Suprapubic skin (tissue), 4 donors: ENCODE measurements at regions not wholly inside any gene's neighbourhood (a gene's known extent, or its start where the extent isn't known, plus 50 kb on each side); places are given as distances from the start of the nearest gene placed in this dataset.

Experiments used
- DNase-seq, 2 donors: peaks; one replicate each; pipeline ENCODE4 v3.0.0-alpha.2; 2019; ENCODE audit warnings: low spot score in 2 of 2
- H3K27ac ChIP-seq: fragments of 200-600 bp; sonication (generic); one replicate; pipeline ENCODE4 v1.5.1; 2019
- H3K27me3 ChIP-seq: fragments of 200-600 bp; sonication (generic); one replicate; pipeline ENCODE4 v1.5.1; 2019
- H3K36me3 ChIP-seq: fragments of 200-600 bp; sonication (generic); one replicate; pipeline ENCODE4 v1.5.1; 2019
- H3K4me1 ChIP-seq: fragments of 200-600 bp; sonication (generic); one replicate; pipeline ENCODE4 v1.5.1; 2019
- H3K4me3 ChIP-seq: fragments of 200-600 bp; sonication (generic); one replicate; pipeline ENCODE4 v1.5.1; 2019; ENCODE audit warnings: mild to moderate bottlenecking
- H3K9me3 ChIP-seq: fragments of 200-600 bp; sonication (generic); one replicate; pipeline ENCODE4 v1.5.1; 2019
- EP300 ChIP-seq: sonication (generic); formaldehyde crosslinking; IDR thresholded peaks from one replicate; pipeline ENCODE4 v1.6.1; 2017; ENCODE audit warnings: antibody characterized with exemption
- POLR2A ChIP-seq, 2 donors: fragments of 450-650 bp; IDR thresholded peaks; one replicate each; pipeline ENCODE4 v1.6.1; 2017; ENCODE audit warnings: antibody characterized with exemption in 2 of 2, mild to moderate bottlenecking in 2 of 2, moderate library complexity in 2 of 2
- POLR2AphosphoS5 ChIP-seq, 3 donors: sonication (generic); formaldehyde crosslinking; IDR thresholded peaks; one replicate each; pipeline ENCODE4 v1.6.1; 2017; ENCODE audit warnings: antibody characterized with exemption in 3 of 3
- WGBS: methylation state at CpG from one replicate; pipeline ENCODE4 v1.1.5; 2018; 5-methylcytosine and 5-hydroxymethylcytosine counted together
- TF ChIP-seq, protein P1 (sequence below), 2 donors: fragments of 200-600 bp in 1 of 2; fragments of 450-650 bp in 1 of 2; sonication (generic) in 1 of 2; IDR thresholded peaks; one replicate each; pipeline ENCODE4 v1.5.1; 2016 to 2019; ENCODE audit warnings: antibody characterized with exemption in 2 of 2, mild to moderate bottlenecking in 1 of 2, moderate library complexity in 1 of 2

DNA sequence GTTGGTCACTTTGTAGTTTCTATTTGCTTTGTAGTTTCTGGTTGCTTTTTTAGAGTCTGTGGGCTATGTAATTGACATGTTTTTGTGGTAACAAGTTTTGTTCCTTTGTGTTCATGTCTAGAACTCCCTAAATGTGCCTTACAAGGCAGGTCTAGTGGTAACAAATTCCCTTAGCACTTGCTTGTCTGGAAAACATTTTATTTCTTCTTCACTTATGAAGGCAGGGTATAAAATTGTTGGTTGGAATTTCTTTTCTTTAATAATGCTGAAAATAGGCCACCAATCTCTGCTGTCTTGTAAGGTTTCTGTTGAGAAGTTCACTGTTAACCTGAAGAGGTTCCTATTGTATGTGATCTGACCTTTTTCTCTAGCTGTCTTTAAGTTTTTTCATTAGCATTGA, 383.6 kb downstream of the EPHA7 start:
- peaks cover 20% of the 10 kb centered on the region for H3K9me3 ChIP-seq
- H3K4me1 ChIP-seq: no peaks in the 10 kb centered on the region
- H3K36me3 ChIP-seq: no peaks in the 10 kb centered on the region
- H3K27me3 ChIP-seq: no peaks in the 10 kb centered on the region
- no peak overlapping the region for H3K4me3 ChIP-seq
- TF ChIP-seq POLR2A (IDR thresholded peaks at IDR 0.05) (no peak), EP300 (no peak), POLR2AphosphoS5 (IDR thresholded peaks at IDR 0.05) (no peak)
- TF ChIP-seq, protein P1, sequence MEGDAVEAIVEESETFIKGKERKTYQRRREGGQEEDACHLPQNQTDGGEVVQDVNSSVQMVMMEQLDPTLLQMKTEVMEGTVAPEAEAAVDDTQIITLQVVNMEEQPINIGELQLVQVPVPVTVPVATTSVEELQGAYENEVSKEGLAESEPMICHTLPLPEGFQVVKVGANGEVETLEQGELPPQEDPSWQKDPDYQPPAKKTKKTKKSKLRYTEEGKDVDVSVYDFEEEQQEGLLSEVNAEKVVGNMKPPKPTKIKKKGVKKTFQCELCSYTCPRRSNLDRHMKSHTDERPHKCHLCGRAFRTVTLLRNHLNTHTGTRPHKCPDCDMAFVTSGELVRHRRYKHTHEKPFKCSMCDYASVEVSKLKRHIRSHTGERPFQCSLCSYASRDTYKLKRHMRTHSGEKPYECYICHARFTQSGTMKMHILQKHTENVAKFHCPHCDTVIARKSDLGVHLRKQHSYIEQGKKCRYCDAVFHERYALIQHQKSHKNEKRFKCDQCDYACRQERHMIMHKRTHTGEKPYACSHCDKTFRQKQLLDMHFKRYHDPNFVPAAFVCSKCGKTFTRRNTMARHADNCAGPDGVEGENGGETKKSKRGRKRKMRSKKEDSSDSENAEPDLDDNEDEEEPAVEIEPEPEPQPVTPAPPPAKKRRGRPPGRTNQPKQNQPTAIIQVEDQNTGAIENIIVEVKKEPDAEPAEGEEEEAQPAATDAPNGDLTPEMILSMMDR (IDR thresholded peaks at IDR 0.05): no peak
- no peak for DNase-seq
- H3K27ac ChIP-seq: no peak overlapping the region

DNA sequence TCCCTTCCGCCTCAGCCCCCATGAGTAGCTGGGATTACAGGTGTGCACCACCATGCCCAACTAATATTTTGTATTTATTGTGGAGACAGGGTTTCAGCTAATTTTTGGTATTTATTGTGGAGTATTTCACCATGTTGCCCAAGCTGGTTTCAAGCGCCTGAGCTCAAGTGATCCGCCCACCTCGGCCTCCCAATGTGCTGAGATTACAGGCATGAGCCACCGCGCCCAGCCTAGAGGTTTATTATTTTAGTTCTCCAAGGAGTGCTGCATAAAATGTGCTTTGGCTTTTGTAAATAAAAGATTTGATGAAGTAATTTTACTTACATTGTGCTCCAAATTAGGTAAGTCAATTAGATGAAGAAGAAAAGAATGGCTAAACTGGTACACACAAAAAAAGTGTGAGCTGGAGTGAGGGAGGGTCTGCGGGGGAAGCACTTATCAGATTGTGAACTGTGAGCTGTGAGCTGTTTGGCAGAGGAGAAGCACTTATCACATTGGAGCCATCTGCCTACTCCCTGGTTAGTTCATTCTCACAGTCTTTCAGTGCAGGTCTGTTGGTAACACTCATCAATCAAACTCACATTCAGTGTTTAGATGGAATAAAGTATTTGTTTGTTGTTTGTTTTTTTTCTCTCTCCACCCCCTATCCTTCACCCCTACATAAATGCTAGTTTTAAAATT, 398.0 kb downstream of the EPHA7 start:
- TF ChIP-seq POLR2AphosphoS5 (IDR thresholded peaks at IDR 0.05) (no peak), POLR2A (IDR thresholded peaks at IDR 0.05) (no peak), EP300 (no peak)
- TF ChIP-seq, protein P1 (IDR thresholded peaks at IDR 0.05): no peak
- WGBS: 78% methylated on average over 7 of the region's 7 CpGs
- Histone ChIP-seq H3K9me3 (no peaks in the 10 kb centered on the region), H3K4me3 (no peak overlapping the region), H3K27ac (no peak overlapping the region), H3K4me1 (no peaks in the 10 kb centered on the region), H3K27me3 (no peaks in the 10 kb centered on the region), H3K36me3 (no peaks in the 10 kb centered on the region)
- DNase-seq: no peak

DNA sequence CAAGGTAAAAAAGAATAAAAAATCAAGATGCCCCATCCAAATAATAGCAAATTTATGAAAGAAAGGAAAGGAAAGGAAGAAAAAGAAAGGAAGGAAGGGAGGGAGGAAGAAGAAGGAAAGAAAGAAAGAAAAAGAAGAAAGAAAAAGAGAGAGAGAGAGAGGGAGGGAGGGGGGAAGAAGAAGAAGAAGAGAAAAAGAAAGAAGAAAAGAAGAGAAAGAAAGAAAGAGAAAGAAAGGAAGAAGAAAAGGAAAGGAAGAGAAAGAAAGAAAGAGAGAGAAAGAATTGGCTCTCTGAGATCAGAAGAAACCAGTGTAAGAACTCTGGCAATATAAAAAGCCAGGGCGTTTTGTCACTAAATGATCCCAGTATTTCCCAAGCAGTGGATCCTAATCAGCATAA, 401.7 kb downstream of the EPHA7 start:
- H3K27ac ChIP-seq: no peak overlapping the region
- H3K9me3 ChIP-seq: no peaks in the 10 kb centered on the region
- 74% methylated on average over 1 of the region's 1 CpG for WGBS
- H3K4me3 ChIP-seq: no peak overlapping the region
- DNase-seq: no peak
- H3K36me3 ChIP-seq: no peaks in the 10 kb centered on the region
- H3K4me1 ChIP-seq: no peaks in the 10 kb centered on the region
- TF ChIP-seq EP300 (no peak), POLR2A (IDR thresholded peaks at IDR 0.05) (no peak), POLR2AphosphoS5 (IDR thresholded peaks at IDR 0.05) (no peak)
- TF ChIP-seq, protein P1 (IDR thresholded peaks at IDR 0.05): no peak
- H3K27me3 ChIP-seq: no peaks in the 10 kb centered on the region

DNA sequence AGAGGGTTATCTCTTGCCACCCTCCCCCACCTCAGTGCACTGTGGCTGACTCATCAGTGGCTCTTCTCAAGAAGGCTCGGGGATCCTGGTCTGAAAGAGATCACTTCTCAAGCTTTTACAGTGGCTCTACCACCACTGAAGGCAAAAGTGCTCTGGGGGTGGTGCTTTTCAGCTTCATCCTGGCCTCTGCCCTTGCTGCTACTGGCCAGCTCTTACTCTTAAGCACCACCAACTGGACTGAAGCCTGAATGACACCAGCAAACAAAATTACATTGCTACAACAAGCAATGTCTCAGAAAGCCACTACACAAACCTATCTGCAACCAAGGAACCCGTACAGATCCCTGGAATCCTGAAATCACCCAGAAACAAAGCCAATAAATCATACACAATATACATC, 402.1 kb downstream of the EPHA7 start:
- Histone ChIP-seq H3K27me3 (no peaks in the 10 kb centered on the region), H3K27ac (no peak overlapping the region)
- 73% methylated on average over 2 of the region's 2 CpGs for WGBS

DNA sequence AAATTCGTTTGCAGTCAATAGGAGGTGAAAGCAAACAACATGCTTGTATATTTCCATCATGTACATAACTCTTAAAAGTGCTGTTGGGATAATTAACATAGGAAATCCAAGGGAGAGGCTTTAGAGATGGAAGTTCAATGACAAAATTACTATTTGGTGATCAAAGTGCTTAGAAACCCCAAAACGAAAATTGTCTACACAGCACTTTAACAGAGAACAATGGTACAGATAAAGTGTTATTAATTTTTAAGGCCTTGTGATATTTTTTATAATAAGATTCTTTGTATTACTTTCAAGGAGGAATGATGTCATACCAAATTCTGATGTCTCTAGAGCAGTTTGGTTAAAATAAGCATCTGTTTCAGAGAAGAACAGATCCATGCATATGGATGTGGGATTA, 406.3 kb downstream of the EPHA7 start:
- 49% methylated on average over 2 of the region's 2 CpGs for WGBS
- no peak for TF ChIP-seq EP300
- TF ChIP-seq POLR2A (IDR thresholded peaks at IDR 0.05): no peak
- TF ChIP-seq, protein P1 (IDR thresholded peaks at IDR 0.05): no peak
- TF ChIP-seq POLR2AphosphoS5 (IDR thresholded peaks at IDR 0.05): no peak
- no peak for DNase-seq
- H3K4me1 ChIP-seq: no peaks in the 10 kb centered on the region
- no peaks in the 10 kb centered on the region for H3K36me3 ChIP-seq
- no peak overlapping the region for H3K27ac ChIP-seq
- H3K27me3 ChIP-seq: no peaks in the 10 kb centered on the region
- no peak overlapping the region for H3K4me3 ChIP-seq
- no peaks in the 10 kb centered on the region for H3K9me3 ChIP-seq

More for the DNA sequence above, 402.1 kb downstream of the EPHA7 start:
- DNase-seq: no peak
- Histone ChIP-seq H3K4me1 (no peaks in the 10 kb centered on the region), H3K9me3 (no peaks in the 10 kb centered on the region), H3K36me3 (no peaks in the 10 kb centered on the region), H3K4me3 (no peak overlapping the region)
- TF ChIP-seq POLR2A (IDR thresholded peaks at IDR 0.05): no peak
- no peak for TF ChIP-seq EP300
- TF ChIP-seq POLR2AphosphoS5 (IDR thresholded peaks at IDR 0.05): no peak
- TF ChIP-seq, protein P1 (IDR thresholded peaks at IDR 0.05): no peak
